Lung microvascular endothelial cell (primary cell): ENCODE measurements at regions not wholly inside any gene's neighbourhood (a gene's known extent, or its start where the extent isn't known, plus 50 kb on each side); places are given as distances from the start of the nearest gene placed in this dataset.
"Not testable (repeated sequence)": the region's sequence is repeated elsewhere in the genome, so short reads cannot be mapped to it uniquely, and the experiment has no call there.

Experiments used
- DNase-seq, 2 donors: peaks; one replicate each; pipeline versions ENCODE4 v3.0.0 to v3.0.0-alpha.2; 2010; ENCODE audit warnings: low read depth in 2 of 2

DNA sequence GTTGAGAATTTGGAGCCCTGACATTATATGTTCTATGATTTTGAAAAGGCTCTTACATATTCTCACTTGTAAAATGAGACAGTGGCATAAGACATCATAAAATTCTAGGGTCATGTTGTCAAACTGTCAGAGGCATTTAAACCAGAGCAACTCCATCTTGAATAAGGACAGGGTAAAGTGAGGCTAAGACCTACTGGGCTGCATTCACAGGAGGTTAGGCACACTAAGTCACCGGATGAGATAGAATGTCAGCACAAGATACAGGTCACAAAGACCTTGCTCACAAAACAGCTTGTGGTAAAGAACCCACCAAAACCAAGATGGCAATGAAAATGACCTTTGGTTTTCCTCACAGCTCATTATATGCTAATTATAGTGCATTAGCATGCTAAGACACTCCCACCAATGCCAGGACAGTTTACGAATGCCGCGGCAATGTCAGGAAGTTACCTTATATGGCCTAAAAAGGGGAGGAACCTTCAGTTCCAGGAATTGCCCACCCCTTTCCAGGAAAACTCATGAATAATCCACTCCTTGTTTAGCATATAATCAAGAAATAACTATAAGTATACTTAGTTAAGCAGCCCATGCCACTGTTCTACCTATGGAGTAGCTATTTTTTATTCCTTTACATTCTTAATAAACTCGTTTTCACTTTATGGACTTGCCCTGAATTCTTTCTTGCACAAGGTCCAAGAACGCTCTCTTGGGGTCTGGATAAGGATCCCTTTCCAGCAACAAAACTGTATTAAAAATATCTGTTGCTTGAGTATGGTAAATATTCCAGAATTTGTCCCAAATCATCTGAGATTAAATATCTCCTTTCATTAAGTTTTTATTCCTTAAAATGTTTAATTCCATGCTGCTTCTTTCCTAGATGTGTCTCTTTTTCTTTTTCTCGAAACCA lies 406.4 kb downstream of the METTL4 start:
- DNase-seq: no peak

DNA sequence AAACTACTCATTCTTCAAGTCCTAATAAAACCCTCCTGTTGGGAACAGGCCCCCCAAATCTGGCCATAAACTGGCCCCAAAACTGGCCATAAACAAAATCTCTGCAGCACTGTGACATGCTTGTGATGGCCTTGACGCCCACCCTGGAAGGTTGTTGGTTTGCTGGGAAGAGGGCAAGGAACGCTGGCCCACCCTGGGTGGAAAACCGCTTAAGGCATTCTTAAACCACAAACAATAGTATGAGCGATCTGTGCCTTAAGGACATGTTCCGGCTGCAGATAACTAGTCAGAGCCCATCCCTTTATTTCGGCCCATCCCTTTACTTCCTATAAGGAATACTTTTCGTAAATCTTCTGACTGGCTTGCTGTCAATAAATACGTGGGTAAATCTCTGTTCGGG lies 404.4 kb downstream of the METTL4 start:
- DNase-seq: not testable (repeated sequence)

DNA sequence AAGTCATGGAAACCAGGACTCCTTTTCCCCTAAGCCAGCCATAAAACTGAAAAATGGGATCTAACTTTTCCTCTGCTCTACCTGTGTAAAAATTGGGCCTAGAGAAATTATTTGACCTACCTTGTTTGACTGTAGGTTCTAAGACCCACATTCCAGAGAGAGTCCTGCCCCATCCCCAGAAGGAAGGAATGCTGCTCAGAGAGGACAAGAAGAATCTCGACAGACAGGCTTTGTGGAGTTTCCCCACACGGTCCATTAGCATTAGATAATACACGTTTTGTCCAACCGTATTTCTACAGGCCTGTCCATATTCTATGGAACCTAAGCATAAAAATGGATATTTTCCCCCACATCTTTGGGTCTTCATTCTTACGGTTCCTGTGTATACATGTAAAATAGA lies 403.3 kb downstream of the METTL4 start:
- DNase-seq: no peak

- no peak for DNase-seq
Observed at GRCh38 chr18:2169656-2170055, 401.6 kb downstream of the METTL4 start.

DNA sequence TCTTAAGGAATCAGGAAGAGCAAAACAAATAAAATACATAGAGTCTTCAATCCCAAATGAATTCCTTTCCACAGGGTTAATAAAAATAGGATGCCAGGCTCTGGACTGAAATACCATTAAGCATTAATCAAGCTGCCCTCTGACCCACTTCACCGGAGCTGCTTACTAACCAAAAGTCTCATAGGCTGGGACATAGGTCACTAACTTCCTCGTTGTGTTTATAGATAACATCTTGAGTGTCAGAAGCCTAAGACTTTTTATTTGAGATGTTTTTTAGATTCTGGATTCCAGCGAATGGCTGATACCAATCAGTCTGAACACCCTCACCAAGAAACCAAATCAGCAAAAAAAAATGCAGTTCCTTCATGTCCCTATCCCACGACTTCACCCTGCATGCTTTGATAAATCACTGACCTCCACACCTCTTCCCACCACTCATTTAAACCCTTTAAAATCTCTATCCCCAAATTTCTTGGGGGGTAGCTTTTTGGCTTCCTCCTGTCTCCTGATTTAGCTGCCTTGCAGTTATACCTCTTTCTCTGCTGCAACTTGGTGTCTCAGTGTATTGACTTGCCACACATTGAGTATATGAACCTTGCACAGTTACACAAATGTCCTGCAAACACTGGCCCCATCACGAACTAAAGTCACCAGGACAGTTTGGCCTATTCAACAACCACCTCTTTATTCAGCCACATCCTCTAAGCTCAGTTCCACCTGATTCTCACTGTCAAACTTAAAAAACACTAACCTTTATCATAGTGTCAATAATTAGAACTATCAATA lies 399.3 kb downstream of the METTL4 start:
- peak in 1 of 2 donors; percentile 1 for DNase-seq

GRCh38 chr18:2172881-2173280 lies 398.4 kb downstream of the METTL4 start:
- no peak for DNase-seq

GRCh38 chr18:2173486-2173885 lies 397.8 kb downstream of the METTL4 start:
- DNase-seq: peak in 1 of 2 donors; percentile 53

DNA sequence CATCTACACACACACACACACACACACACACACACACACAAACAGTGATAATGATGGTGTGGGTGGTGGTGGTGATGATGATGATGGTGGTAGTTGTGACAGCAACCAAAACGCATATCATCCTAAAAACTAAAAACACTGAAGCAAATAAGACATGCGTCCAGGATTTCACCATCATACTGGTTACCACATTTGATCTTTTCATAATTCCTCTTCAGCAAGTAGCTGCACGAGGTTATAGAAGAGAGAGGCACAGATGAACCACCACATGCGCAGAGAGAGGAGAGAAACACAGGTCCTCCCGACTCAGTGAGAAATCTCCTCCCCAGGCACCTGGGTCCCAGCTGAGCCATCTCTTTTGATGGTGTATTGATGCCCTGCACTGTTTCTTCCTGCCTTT lies 393.3 kb downstream of the METTL4 start:
- no peak for DNase-seq

DNA sequence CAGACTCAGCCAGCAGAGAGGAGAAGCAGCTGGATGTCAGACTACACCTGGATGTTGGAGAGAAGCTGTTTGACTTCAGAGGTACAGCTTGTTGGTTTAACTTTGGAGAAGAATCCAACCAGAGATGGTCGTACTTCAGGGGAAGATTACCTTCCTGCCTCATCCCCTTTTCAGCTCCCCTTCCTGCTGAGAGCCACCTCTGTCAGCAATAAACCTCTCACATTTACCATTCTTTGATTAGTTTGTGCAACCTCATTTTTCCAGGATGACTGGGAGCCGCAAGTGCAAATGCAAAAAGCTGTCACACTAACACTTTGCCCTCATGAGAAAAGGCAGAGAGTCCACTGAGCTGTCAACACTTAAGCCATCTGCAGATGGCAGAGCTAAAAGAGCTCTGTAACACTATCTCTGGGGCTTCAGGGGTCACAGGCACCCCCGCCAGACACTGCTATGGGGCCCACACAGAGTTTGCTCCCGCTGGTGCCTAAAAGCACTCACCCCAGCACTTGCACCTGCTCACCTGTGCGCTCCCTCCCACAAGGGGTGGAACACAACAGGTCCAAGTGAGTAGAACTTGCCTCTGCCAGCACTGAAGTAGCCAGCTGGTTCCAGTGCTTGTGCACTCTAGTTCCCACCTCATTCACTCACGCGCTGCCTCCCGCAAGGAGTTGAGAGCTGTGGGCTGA lies 391.7 kb downstream of the METTL4 start:
- DNase-seq: no peak

GRCh38 chr18:2180586-2180985 lies 390.7 kb downstream of the METTL4 start:
- DNase-seq: no peak

- DNase-seq: no peak
Observed at GRCh38 chr18:2183432-2183831, 387.9 kb downstream of the METTL4 start.

GRCh38 chr18:2186967-2187366 lies 384.3 kb downstream of the METTL4 start:
- no peak for DNase-seq

- DNase-seq: no peak
Observed at GRCh38 chr18:2188258-2188657, 383.0 kb downstream of the METTL4 start.

DNA sequence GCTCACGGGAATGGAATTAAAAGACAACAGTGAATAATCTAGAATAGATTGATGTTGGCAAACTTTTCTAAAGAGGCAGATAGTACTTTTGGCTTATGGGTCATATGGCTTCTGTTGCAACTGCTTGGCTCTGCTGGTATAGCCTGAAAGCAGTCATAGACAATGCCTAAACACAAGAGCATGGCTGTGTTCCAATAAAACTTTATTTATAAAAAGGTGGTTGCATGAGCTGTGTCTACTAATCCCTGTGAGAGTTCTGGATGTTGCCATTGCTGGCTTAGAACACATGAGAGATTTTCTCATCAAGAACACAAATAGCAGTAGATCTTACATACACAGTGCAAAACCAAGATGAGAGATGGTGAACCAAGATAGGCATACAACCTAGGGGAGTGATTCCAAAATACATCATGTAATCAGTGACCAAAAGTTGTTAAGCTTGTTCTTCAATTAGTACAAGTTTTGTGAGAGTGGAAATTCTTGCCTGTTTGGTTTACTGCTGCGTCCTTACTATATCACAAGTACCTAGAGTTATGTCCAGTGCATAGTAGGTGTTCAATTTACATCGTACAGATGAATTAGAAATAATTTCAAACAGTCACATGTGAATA lies 380.0 kb downstream of the METTL4 start:
- no peak for DNase-seq

- DNase-seq: no peak
Observed at GRCh38 chr18:2192562-2192961, 378.7 kb downstream of the METTL4 start.

DNA sequence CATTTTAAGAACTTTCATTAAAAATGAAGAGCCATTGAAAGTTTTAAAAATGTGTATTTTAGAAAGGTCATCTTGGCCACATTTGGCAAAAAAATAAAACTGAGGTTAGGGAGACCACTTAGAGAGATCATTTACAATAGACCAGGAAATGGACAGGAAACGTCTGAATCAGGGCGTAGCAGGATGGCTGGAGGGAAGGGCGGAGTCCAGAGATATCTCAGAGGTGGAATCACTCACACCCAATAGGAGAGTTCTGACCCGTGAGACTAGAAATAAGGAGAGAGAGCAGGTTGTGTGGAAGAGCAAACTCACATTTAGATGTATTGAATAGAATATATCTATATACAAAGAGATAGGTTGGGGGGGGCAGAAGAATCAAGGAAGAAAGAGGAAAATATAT lies 373.4 kb downstream of the METTL4 start:
- peak; percentile 32 to 61 for DNase-seq

DNA sequence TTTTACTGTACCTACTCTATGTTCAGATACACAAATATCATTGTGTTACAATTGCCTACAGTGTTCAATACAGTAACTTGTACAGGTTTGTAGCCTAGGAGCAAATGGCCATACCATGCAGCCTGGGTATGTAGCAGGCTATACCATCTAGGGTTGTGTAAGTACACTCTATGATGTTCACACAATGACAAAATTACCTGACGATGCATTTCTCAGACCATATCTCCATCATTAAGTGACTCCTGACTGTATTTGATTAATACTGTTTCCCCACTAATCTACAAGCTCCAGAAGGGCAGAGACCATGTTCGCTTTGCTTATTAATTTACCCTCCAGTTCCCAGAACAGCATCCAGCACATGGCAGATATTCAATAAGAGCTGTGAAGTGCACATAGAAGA lies 372.2 kb downstream of the METTL4 start:
- DNase-seq: no peak

DNA sequence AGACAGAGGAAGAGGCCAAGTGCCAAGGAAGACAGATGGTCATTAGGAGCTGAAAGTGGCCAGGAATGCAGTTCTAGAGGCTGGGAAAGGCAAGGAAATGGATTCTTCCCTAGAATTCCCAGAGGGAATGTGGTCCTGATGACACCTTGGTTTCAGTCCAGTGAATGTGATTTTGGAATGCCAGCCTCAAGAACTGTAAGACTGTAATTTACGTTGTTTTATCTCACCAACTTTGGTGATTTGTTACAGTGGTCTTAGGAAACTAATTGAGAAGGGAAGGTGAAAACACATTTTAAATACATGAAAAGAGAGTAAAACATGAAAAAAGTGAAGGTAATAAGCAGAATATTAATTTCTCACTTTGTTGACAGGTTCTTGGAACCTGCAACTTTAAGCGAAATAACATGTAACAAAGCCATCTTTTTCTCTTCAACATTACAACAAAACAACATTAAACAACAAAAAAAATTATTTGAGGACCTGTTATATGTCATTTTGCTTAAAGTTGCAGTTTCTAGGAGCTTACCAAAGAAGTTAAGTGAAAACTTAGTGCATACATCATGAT lies 370.2 kb downstream of the METTL4 start:
- no peak for DNase-seq

DNA sequence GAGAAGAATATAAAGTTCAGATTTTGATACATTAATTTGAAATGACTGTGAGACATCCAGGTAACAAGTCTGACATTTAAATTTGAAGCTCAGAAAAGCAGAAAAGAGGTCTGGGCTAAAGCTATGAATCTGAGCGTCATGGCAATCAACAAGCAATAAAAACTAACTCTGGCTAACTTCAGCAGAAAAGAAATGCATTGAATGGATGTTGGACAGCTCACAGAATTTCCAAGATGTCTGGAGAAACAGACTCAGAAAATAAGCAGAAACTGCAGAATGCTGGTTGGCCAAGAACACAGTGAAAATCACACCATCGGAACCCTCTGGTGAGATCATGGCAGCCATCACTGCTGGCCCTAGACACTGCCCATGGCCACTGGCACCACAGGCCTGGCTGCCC lies 366.6 kb downstream of the METTL4 start:
- DNase-seq: no peak

DNA sequence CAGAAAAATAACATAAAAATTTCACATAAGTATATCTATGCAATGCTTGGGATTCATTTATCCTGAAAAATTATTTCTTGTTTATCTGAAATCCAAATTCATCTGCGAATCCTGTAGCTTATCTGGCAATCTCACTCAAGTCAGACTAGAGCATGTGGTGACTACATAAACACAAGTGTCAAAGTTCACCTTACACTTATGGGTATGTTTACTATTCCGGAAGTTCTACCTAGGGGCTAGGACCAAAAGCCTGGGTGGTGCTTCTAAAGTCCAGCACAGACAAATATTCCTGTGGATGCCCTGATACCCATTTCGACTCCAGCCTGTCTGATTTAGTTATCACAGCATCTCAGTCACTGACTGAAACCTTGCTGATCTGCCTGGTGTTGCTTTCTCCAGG lies 364.0 kb downstream of the METTL4 start:
- DNase-seq: no peak

- DNase-seq: no peak
Observed at GRCh38 chr18:2212598-2213205, 358.6 kb downstream of the METTL4 start.
